ENCODE measurements at regions not wholly inside any gene's neighbourhood (a gene's known extent, or its start where the extent isn't known, plus 50 kb on each side); places are given as distances from the start of the nearest gene placed in this dataset.

GRCh38 chr20:41889844-41890224, 271.7 kb upstream of the CHD6 start:
- TF ChIP-seq CTCF (IDR thresholded peaks at IDR 0.05; ENCODE audit: low read length) (no peak), EZH2 (optimal IDR thresholded peaks at IDR 0.05; ENCODE audit: low read depth, low read length) (no peak), EZH2phosphoT487 (IDR thresholded peaks at IDR 0.05; ENCODE audit: low read length) (no peak)
